ENCODE measurements at regions not wholly inside any gene's neighbourhood (a gene's known extent, or its start where the extent isn't known, plus 50 kb on each side); places are given as distances from the start of the nearest gene placed in this dataset.

GRCh38 chr21:41689289-41689583 lies 77.6 kb downstream of the RIPK4 start:
- intact Hi-C loops (cut with DNase I): no loop called here
- DNase-seq: no peak
- ATAC-seq: no peak

GRCh38 chr21:41687633-41688032 lies 79.2 kb downstream of the RIPK4 start:
- DNase-seq (no peak), ATAC-seq (no peak)
- intact Hi-C loops (cut with DNase I): no loop called here

GRCh38 chr21:41686664-41687063 lies 80.2 kb downstream of the RIPK4 start:
- intact Hi-C loops (cut with DNase I): no loop called here
- DNase-seq: no peak
- no peak for ATAC-seq

GRCh38 chr21:41685511-41686149 lies 81.2 kb downstream of the RIPK4 start:
- intact Hi-C loops (cut with DNase I): no loop called here
- no peak for ATAC-seq
- no peak for DNase-seq

- intact Hi-C loops (cut with DNase I): no loop called here
- ATAC-seq: peak in 1 of 2 donors; percentile 87
- DNase-seq: peak; percentile 56
Measured at GRCh38 chr21:41684381-41685245, 82.2 kb downstream of the RIPK4 start.

- intact Hi-C loops (cut with DNase I): no loop called here
- DNase-seq (no peak), ATAC-seq (no peak)
Measured at GRCh38 chr21:41683815-41684214, 83.0 kb downstream of the RIPK4 start.

GRCh38 chr21:41682719-41683179 lies 84.1 kb downstream of the RIPK4 start:
- no peak for ATAC-seq
- intact Hi-C loops (cut with DNase I): no loop called here
- no peak for DNase-seq

- ATAC-seq: no peak
- no peak for DNase-seq
- intact Hi-C loops (cut with DNase I): no loop called here
Measured at GRCh38 chr21:41681939-41682718, 84.7 kb downstream of the RIPK4 start.

- ATAC-seq (no peak), DNase-seq (no peak)
- intact Hi-C loops (cut with DNase I): no loop called here
Measured at GRCh38 chr21:41681348-41681801, 85.5 kb downstream of the RIPK4 start.

- DNase-seq (no peak), ATAC-seq (no peak)
- intact Hi-C loops (cut with DNase I): no loop called here
Measured at GRCh38 chr21:41680444-41681347, 86.2 kb downstream of the RIPK4 start.

- intact Hi-C loops (cut with DNase I): loop anchor here in 1 of 2 donors (10.0 kb wide), 1 partner anchor 86 kb away; the partner anchor contains the start of gene RIPK4
- peak; percentile 97 for DNase-seq
- peak; percentile 99 for ATAC-seq
Measured at GRCh38 chr21:41678924-41679318, 87.9 kb downstream of the RIPK4 start.

GRCh38 chr21:41678016-41678923 lies 88.6 kb downstream of the RIPK4 start:
- peak in 1 of 2 donors; percentile 11 for ATAC-seq
- intact Hi-C loops (cut with DNase I): loop anchor here in 1 of 2 donors (10.0 kb wide), 1 partner anchor 87 kb away; the partner anchor contains the start of gene RIPK4
- no peak for DNase-seq

GRCh38 chr21:41677671-41678015 lies 89.2 kb downstream of the RIPK4 start:
- intact Hi-C loops (cut with DNase I): loop anchor here in 1 of 2 donors (10.0 kb wide), 1 partner anchor 87 kb away; the partner anchor contains the start of gene RIPK4
- ATAC-seq: no peak
- no peak for DNase-seq

GRCh38 chr21:41676198-41676597 lies 90.7 kb downstream of the RIPK4 start:
- ATAC-seq (no peak), DNase-seq (no peak)
- intact Hi-C loops (cut with DNase I): loop anchor here in 1 of 2 donors (10.0 kb wide), 1 partner anchor 89 kb away; the partner anchor contains the start of gene RIPK4

GRCh38 chr21:41675574-41675973 lies 91.3 kb downstream of the RIPK4 start:
- intact Hi-C loops (cut with DNase I): loop anchor here in 1 of 2 donors (10.0 kb wide), 1 partner anchor 89 kb away; the partner anchor contains the start of gene RIPK4

GRCh38 chr21:41674402-41674801 lies 92.5 kb downstream of the RIPK4 start:
- ATAC-seq (no peak), DNase-seq (no peak)
- intact Hi-C loops (cut with DNase I): loop anchor here in 1 of 2 donors (10.0 kb wide), 1 partner anchor 90 kb away; the partner anchor contains the start of gene RIPK4

More at GRCh38 chr21:41675574-41675973, 91.3 kb downstream of the RIPK4 start:
- ATAC-seq: no peak
- DNase-seq: no peak

- intact Hi-C loops (cut with DNase I): loop anchor here in 1 of 2 donors (10.0 kb wide), 1 partner anchor 91 kb away; the partner anchor contains the start of gene RIPK4
- peak; percentile 23 to 47 for ATAC-seq
- no peak for DNase-seq
Measured at GRCh38 chr21:41673596-41674335, 93.1 kb downstream of the RIPK4 start.

Measured in left cardiac atrium (tissue), 4 donors.